HFFc6 (cell line): ENCODE measurements at regions not wholly inside any gene's neighbourhood (a gene's known extent, or its start where the extent isn't known, plus 50 kb on each side); places are given as distances from the start of the nearest gene placed in this dataset.

Experiments
- DNase-seq: peaks from one replicate; pipeline ENCODE4 v3.0.0-alpha.2; 2018
- H3K27ac Mint-ChIP-seq: 2 replicates; pipeline ENCODE4 v1.8.0; 2020; ENCODE audit warnings: mild to moderate bottlenecking, mixed read lengths
- H3K27me3 Mint-ChIP-seq: 2 replicates; pipeline ENCODE4 v1.8.0; 2021; ENCODE audit warnings: mild to moderate bottlenecking, moderate library complexity, mixed read lengths; ENCODE audit not compliant: insufficient read depth
- H3K36me3 Mint-ChIP-seq: 2 replicates; pipeline ENCODE4 v1.8.0; 2021; ENCODE audit warnings: low read depth, mixed read lengths
- H3K4me1 Mint-ChIP-seq: 2 replicates; pipeline ENCODE4 v1.8.0; 2020; ENCODE audit warnings: low read depth, mixed read lengths
- H3K4me3 Mint-ChIP-seq: 2 replicates; pipeline ENCODE4 v1.8.0; 2020; ENCODE audit warnings: mild to moderate bottlenecking, moderate library complexity, mixed read lengths
- H3K9me3 Mint-ChIP-seq: 2 replicates; pipeline ENCODE4 v1.8.0; 2020; ENCODE audit warnings: mild to moderate bottlenecking, mixed read lengths
- CTCF ChIP-seq: fragments of 200-600 bp; sonication (generic); IDR thresholded peaks from 2 replicates; pipeline ENCODE4 v1.5.0; 2021; ENCODE audit warnings: antibody characterized with exemption, mild to moderate bottlenecking

DNA sequence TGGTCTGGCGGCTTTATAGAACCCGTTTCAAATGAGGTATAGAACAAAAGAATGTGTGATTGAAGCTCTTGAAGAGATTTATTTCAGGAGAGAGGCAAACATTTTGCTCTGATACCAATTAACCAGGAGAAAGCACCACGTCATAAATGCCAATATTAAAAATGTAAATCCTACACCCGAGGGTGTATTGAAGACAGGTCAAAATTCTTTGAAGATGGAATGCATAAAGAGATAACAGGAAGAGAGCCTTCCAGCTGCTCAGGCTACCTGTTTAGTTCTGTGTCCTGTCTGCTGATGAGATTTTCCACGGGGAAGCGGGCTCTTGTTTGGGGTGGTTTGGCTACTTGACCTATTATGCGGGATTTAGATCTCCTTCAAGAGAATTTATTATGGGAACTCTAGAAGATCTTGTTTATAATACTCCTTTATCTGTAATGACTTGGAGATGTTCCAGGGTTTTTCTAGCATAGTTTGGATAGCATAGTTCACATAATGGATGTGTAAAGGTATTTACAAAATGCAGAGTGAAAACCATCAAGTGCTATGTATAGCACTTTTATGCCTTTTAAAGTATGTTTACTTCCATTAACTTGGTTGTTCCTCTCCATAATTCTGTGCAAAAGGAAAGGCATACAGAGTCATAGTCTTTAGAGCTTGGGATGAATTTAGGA is 204.5 kb upstream of the SPRED2 start:
- H3K36me3 Mint-ChIP-seq = no peaks in the 10 kb centered on the region
- no peak for TF ChIP-seq CTCF
- H3K27ac Mint-ChIP-seq = no peak overlapping the region
- no peak for DNase-seq
- no peak overlapping the region for H3K4me3 Mint-ChIP-seq
- no peaks in the 10 kb centered on the region for H3K9me3 Mint-ChIP-seq
- peaks cover 19% of the 10 kb centered on the region for H3K4me1 Mint-ChIP-seq
- peaks cover 11% of the 10 kb centered on the region for H3K27me3 Mint-ChIP-seq

GRCh38 chr2:65636024-65636423 is 203.6 kb upstream of the SPRED2 start:
- no peaks in the 10 kb centered on the region for H3K9me3 Mint-ChIP-seq

GRCh38 chr2:65634304-65634703 is 201.9 kb upstream of the SPRED2 start:
- peaks cover 28% of the 10 kb centered on the region for H3K4me1 Mint-ChIP-seq
- no peak overlapping the region for H3K27ac Mint-ChIP-seq
- H3K36me3 Mint-ChIP-seq = no peaks in the 10 kb centered on the region
- H3K27me3 Mint-ChIP-seq = peaks cover 7% of the 10 kb centered on the region
- no peak overlapping the region for H3K4me3 Mint-ChIP-seq
- DNase-seq = no peak
- no peaks in the 10 kb centered on the region for H3K9me3 Mint-ChIP-seq
- no peak for TF ChIP-seq CTCF

More at GRCh38 chr2:65636024-65636423, 203.6 kb upstream of the SPRED2 start:
- no peak for DNase-seq
- TF ChIP-seq CTCF = no peak
- no peak overlapping the region for H3K4me3 Mint-ChIP-seq
- H3K36me3 Mint-ChIP-seq = no peaks in the 10 kb centered on the region
- H3K4me1 Mint-ChIP-seq = peaks cover 27% of the 10 kb centered on the region
- H3K27ac Mint-ChIP-seq = no peak overlapping the region
- peaks cover 13% of the 10 kb centered on the region for H3K27me3 Mint-ChIP-seq

GRCh38 chr2:65630643-65631042 is 198.2 kb upstream of the SPRED2 start:
- H3K4me3 Mint-ChIP-seq = no peak overlapping the region; the same call in 1 of the 2 replicates
- TF ChIP-seq CTCF = no peak
- H3K36me3 Mint-ChIP-seq = peaks cover 4% of the 10 kb centered on the region; the same call in 1 of the 2 replicates
- H3K27ac Mint-ChIP-seq = peak overlapping the region; percentile 37
- H3K4me1 Mint-ChIP-seq = peaks cover 22% of the 10 kb centered on the region
- DNase-seq = peak; percentile 81
- H3K9me3 Mint-ChIP-seq = no peaks in the 10 kb centered on the region
- H3K27me3 Mint-ChIP-seq = peaks cover 8% of the 10 kb centered on the region

- TF ChIP-seq CTCF = no peak
- H3K9me3 Mint-ChIP-seq = no peaks in the 10 kb centered on the region
- DNase-seq = no peak
- H3K36me3 Mint-ChIP-seq = peaks cover 4% of the 10 kb centered on the region; the same call in 1 of the 2 replicates
- no peak overlapping the region for H3K4me3 Mint-ChIP-seq
- no peak overlapping the region for H3K27ac Mint-ChIP-seq
- peaks cover 12% of the 10 kb centered on the region for H3K27me3 Mint-ChIP-seq
- peaks cover 22% of the 10 kb centered on the region for H3K4me1 Mint-ChIP-seq
Measured at GRCh38 chr2:65628156-65628555, 195.8 kb upstream of the SPRED2 start.
